RKO (cell line): ENCODE measurements at regions not wholly inside any gene's neighbourhood (a gene's known extent, or its start where the extent isn't known, plus 50 kb on each side); places are given as distances from the start of the nearest gene placed in this dataset.

Source experiments
- DNase-seq: peaks from one replicate; pipeline ENCODE4 v3.0.0-alpha.2; 2016; ENCODE audit warnings: low spot score

DNA sequence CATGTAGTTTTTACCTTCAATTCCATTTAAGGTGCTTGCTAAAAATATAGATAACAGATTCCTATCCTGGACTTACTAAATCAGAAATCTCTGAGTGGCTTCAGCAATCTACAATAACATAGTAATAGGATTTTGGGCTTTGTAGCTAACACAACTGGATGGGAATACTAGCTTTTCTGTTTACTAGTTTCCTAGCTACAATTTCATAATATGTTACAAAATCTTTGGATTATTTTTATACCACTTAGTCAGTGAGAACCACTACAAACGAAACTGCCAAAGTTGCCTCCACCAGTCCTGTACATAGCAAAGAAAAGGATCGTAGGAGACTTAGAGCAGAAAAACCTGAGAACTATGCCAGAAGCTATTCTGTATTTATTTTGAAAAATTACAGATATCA lies 87.7 kb upstream of the ANO3 start:
- DNase-seq = no peak

DNA sequence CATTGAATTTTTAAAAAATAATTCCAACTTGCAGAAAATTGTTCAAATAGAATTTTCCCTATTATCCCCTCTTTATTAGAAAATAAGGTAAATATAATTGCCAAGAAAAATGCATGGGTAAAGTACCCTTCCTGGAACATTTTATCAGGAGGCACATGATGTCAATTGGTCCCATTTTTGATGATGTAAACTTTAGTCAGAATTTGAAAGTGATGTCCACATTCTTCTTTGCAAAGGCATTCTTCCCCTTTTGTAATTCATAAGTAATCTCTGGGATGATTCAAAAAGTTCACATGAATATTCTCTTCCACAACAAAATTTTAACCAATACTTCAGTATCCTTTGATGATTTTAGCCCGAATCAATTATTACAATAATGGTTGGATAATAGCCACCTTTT lies 86.9 kb upstream of the ANO3 start:
- DNase-seq = no peak

DNA sequence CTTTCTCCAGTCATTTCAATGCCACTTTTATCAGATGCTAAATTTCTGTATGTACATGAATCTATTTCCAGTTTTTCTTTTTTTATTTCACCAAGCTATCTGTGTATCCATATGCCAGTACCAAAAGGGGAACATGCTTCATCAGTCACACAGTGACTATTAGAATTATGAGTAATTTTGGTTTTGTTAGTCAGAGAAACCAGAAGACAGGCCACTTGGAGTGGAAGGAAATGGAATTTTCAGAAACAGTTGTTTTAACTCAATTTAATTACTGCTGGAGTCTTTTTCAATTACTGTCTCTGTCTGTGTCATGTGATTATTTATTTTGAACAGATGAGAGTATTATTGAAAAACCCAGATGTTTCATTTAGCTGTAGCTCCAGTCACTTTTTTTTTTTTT lies 84.6 kb upstream of the ANO3 start:
- DNase-seq = peak; percentile 43

DNA sequence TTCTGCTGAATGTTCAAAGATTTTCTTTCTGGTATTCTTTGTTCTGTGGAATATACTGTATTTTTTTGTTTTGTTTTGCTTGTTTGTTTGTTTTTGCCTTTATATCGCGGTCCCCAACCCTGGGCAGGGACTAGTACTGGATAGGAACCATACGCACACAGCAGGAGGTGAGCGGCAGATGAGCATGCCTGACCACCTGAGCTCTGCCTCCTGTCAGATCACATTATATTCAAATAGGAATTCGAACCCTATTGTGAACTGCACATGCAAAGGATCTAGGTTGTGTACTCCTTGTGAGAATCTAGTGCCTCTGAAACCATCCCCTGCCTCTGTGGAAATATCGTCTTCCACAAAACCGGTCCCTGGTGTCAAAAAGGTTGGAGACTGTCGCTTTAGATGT lies 83.3 kb upstream of the ANO3 start:
- DNase-seq = no peak

DNA sequence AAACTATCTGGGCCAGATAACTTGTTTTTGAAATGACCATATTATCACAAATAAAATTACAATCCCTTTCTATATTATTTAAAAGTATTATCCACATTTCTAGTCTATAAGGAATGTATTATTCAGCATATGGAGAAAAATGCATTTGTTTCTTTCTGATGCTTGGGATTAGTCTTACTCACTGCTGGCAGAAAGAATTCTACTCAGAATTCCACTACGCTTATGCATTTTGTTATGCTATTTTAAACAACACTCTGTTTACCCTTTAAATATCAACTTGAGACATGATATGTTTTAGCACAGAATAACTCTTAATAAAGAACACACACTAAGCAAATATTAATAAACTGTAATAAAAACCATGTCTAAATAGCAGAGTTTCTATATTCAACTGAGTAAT lies 77.6 kb upstream of the ANO3 start:
- no peak for DNase-seq

DNA sequence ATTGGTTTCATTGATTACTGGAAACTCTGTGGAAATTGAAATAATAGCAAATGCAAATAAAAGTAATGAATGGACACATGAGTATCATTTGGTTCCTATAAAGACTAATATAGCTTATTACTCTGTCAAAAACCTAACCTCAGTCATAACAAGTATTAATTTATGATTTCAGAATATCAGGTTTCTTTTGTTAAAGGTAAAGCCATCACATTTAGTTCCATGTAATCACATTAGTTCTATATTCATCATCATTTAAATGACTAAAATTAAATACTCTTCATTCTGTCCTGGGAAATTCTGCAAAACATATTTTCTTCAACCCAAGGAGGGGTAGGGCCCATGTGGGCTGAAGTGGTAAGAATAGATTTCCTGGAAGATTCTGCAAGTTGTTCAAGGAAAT lies 68.2 kb upstream of the ANO3 start:
- no peak for DNase-seq

DNA sequence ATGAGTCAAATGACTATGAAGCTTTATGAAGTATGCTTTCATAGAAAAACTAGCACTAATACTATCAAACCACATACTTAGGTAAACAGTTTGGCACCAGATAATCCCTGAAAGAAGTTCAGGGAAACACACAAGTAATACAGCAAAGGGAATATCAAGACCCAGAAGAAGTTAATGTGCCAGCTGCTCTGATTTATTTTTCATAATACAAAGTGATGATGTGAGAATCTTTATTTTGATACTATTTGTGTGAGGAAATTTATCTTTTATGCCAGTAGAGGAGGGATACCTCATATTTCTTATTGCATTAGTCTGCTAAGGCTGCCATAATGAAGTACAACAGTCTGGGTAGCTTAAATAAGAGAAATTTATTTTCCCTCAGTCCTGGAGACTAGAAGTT lies 67.7 kb upstream of the ANO3 start:
- no peak for DNase-seq

DNA sequence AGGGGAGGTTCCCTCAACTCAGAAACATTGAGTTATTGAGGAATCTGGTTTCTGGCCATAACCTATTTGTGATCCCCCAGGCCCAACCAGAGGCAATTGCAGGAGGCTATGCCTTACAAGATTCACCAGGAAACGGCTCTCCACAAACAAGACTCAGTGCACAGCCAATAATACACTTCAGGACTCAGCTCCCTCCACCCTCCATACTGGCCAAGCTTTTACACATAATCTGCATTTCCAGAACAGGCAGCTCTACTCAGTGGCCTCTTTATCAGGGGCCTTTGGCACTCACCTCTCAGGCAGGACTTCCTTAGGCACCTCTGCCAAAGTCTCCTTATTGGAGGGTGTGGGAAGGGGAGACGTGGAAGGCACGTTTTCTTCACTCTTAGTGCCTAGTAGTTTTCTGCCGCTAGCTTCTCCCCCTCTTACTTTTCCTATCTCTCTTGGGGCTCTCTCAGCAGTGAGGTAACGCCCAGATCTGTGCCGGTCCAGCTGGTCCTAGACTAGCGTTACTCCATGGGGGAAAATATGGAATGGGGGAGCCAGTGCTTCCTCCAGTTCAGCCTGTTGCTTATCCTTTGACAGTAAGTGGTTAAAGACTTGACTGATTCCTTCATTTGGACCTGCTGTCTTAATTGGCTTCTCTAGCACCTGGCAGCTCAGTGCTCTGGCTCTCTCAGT lies 62.8 kb upstream of the ANO3 start:
- no peak for DNase-seq

DNA sequence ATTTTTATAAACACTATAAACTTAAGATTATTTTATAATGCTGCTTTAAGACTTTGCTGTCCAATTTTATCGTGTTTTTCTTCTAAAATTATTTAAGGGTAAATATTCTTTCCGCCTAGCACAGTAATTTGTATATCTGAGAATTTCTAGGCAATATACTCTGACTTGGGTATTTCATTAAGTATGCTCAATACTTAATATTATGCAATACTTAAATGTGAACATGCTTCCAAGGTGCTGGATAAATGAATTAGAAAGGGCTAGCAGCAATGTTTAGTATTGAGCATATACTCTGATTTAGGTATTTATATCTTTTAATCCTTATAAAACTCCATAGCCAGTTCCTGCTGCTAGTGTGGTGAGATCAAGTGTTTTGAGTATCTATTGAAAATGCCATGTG lies 60.3 kb upstream of the ANO3 start:
- DNase-seq = no peak

DNA sequence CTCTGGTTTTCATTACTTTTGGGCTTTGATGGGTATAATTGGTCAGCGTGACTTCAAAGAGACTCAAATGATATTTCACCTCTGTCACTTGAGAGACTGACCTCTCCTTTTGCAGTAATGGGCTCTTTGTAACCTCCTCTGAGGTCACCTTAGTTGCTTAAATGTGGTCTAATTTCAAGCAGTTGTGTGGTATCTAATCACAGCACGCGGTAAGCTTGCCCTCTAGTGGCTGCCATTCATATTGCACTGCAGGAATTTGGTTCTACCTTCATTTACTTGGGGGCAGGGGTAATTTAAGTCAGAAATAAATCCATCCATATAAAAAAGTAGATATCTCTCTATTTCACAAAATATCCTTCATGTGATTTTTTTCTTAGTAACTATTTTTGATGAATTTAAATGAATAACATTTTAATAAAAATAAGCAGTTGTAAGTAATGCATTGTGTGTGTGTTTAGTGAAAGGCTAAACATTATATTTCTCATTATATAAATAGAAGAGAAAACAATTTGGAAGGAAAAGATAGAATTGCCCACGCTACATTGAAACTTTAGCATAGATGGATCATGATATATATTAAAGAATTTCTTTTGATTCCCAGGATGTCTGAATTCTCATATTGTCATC lies 55.0 kb upstream of the ANO3 start:
- peak; percentile 61 for DNase-seq

DNA sequence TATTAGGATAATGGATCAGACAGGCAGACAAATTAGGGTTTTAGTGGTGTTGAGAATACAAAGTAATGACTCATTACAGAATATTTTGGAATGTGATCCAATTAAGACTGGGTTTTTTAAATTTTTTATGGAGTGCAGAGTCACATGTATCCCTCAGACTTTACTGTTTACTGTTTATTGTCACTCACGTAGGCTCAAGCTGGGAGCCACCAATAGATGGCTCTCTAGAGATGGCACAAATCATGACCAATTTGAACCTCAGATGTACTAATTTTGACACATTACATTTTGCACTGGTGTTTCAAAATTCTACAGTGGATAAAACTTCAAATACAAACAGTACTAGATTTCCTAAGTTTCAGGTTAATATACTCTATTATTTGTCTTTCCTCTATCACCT lies 53.6 kb upstream of the ANO3 start:
- DNase-seq = peak; percentile 8
